ENCODE measurements at regions not wholly inside any gene's neighbourhood (a gene's known extent, or its start where the extent isn't known, plus 50 kb on each side); places are given as distances from the start of the nearest gene placed in this dataset.

- TF ChIP-seq GATA2 (IDR thresholded peaks at IDR 0.05; ENCODE audit: low read depth, low read length) = no peak
- TF ChIP-seq GATA3 (IDR thresholded peaks at IDR 0.05; ENCODE audit: low read depth, low read length) = no peak
These were observed 66.2 kb upstream of the RREB1 start for GRCh38 chr6:7041511-7042026.

Data from SH-SY5Y (cell line).